ENCODE measurements at regions not wholly inside any gene's neighbourhood (a gene's known extent, or its start where the extent isn't known, plus 50 kb on each side); places are given as distances from the start of the nearest gene placed in this dataset.

DNA sequence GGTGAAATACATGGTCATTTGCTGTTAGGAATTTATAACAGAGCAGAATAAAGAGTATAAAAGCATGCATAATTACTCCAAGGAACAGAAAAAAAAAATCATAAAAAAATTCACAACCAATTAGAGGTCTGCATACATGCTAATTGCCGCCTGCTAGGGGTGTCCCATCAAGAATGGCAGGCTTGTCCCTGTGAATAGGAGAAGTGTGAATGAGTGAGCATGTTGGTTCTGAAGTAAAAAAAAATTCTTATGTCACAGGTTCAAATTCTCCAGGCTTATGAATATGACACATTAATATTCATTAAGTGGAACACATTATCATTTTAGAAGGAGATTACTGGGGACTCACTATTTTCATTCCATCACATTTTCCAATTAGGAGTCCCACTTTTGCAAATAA is 822.7 kb downstream of the NTRK3 start:
- TF ChIP-seq, protein P1, sequence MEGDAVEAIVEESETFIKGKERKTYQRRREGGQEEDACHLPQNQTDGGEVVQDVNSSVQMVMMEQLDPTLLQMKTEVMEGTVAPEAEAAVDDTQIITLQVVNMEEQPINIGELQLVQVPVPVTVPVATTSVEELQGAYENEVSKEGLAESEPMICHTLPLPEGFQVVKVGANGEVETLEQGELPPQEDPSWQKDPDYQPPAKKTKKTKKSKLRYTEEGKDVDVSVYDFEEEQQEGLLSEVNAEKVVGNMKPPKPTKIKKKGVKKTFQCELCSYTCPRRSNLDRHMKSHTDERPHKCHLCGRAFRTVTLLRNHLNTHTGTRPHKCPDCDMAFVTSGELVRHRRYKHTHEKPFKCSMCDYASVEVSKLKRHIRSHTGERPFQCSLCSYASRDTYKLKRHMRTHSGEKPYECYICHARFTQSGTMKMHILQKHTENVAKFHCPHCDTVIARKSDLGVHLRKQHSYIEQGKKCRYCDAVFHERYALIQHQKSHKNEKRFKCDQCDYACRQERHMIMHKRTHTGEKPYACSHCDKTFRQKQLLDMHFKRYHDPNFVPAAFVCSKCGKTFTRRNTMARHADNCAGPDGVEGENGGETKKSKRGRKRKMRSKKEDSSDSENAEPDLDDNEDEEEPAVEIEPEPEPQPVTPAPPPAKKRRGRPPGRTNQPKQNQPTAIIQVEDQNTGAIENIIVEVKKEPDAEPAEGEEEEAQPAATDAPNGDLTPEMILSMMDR (IDR thresholded peaks at IDR 0.05; ENCODE audit: insufficient read depth, low read depth, low read length), result no peak

DNA sequence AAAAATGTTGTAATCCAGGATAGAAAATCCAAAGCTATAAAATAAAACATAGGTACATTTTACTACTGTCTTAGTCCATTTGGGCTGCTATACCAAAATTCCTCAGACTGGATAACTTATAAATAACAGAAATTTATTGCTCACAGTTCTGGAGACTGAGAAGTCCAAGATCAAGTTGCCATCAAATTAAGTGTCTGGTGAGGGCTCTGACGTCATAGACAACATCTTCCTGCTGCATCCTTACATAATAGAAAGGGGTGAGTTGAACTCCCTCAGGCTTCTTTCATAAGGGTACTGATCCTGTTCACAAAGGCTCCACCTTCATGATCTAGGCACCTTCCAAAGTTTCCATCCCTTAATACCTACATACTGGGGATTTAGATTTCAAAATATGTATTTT is 826.8 kb downstream of the NTRK3 start:
- Histone ChIP-seq H3K27me3 (ENCODE audit: control insufficient read depth, insufficient read depth, low read length) (no peaks in the 10 kb centered on the region), H3K4me3 (ENCODE audit: low read depth, low read length) (no peak overlapping the region), H3K36me3 (ENCODE audit: control insufficient read depth, insufficient read depth, low read length) (no peaks in the 10 kb centered on the region)
- POLR2A ChIA-PET, result no interaction called here
- TF ChIP-seq, protein P1 (IDR thresholded peaks at IDR 0.05; ENCODE audit: insufficient read depth, low read depth, low read length), result no peak
- CTCF ChIA-PET, result no interaction called here
- no peak for DNase-seq (ENCODE audit: low read depth)

More for the DNA sequence above, 822.7 kb downstream of the NTRK3 start:
- ChIA-PET CTCF (no interaction called here), POLR2A (no interaction called here)
- no peaks in the 10 kb centered on the region for H3K36me3 ChIP-seq (ENCODE audit: control insufficient read depth, insufficient read depth, low read length)
- no peak for DNase-seq (ENCODE audit: low read depth)
- H3K27me3 ChIP-seq (ENCODE audit: control insufficient read depth, insufficient read depth, low read length), result no peaks in the 10 kb centered on the region
- no peak overlapping the region for H3K4me3 ChIP-seq (ENCODE audit: low read depth, low read length)

DNA sequence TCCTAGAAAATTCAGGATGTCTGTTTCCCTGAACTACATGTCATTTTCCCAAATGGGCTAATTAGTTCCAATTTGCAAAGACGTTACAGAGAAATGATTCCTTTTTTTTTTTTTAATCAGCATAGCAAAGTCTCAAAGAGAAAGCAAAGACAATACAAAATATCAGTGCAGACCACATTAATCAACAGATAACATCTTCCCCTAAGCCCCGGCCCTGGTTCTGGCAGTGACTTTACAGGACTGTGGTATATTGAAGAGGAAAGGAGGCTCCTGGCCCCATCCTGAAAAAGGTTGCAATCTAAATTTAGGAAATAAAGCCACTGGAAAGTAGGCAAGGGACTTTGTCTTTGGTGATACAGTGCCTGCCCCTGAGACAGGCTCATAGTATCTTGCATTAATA is 836.5 kb downstream of the NTRK3 start:
- Histone ChIP-seq H3K27me3 (ENCODE audit: control insufficient read depth, insufficient read depth, low read length) (no peaks in the 10 kb centered on the region), H3K36me3 (ENCODE audit: control insufficient read depth, insufficient read depth, low read length) (no peaks in the 10 kb centered on the region), H3K4me3 (ENCODE audit: low read depth, low read length) (no peak overlapping the region)
- TF ChIP-seq, protein P1 (IDR thresholded peaks at IDR 0.05; ENCODE audit: insufficient read depth, low read depth, low read length), result no peak
- no peak for DNase-seq (ENCODE audit: low read depth)
- POLR2A ChIA-PET, result no interaction called here
- CTCF ChIA-PET, result no interaction called here

GRCh38 chr15:87419344-87419743 is 837.2 kb downstream of the NTRK3 start:
- H3K36me3 ChIP-seq (ENCODE audit: control insufficient read depth, insufficient read depth, low read length), result no peaks in the 10 kb centered on the region
- H3K27me3 ChIP-seq (ENCODE audit: control insufficient read depth, insufficient read depth, low read length), result no peaks in the 10 kb centered on the region
- DNase-seq (ENCODE audit: low read depth), result no peak
- no peak overlapping the region for H3K4me3 ChIP-seq (ENCODE audit: low read depth, low read length)
- CTCF ChIA-PET, result no interaction called here
- POLR2A ChIA-PET, result no interaction called here
- TF ChIP-seq, protein P1 (IDR thresholded peaks at IDR 0.05; ENCODE audit: insufficient read depth, low read depth, low read length), result no peak

DNA sequence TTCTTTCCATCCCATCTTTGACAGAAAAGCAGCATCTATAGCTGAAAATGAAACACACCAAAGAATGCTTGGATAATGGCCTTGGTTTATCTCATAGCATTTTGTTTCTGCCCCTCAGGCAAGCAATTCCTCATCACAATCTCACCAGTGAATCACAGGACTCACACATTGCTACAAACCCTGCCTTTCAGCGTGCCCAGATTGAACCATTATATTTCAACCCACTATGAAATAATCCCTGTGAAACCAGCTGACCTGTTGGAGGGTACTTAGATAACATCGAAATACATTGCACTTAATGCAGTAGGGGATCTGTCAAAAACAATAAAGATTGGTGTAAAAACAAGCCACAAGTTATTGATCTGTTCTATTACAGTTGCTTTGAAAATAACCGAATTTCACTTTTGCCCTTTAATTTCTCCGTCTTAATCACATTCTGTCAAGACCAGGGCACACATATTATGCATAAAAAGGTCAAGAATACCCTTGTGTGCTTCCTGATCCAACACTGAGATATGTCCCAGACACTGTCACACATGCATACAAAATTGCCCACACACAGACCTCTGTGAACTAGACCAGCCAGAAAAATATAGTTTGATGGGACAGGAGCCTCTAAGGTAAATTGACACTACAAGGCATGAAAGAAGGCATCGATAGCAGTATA is 839.8 kb downstream of the NTRK3 start:
- TF ChIP-seq, protein P1 (IDR thresholded peaks at IDR 0.05; ENCODE audit: insufficient read depth, low read depth, low read length), result no peak
- CTCF ChIA-PET, result no interaction called here
- Histone ChIP-seq H3K36me3 (ENCODE audit: control insufficient read depth, insufficient read depth, low read length) (no peaks in the 10 kb centered on the region), H3K27me3 (ENCODE audit: control insufficient read depth, insufficient read depth, low read length) (no peaks in the 10 kb centered on the region), H3K4me3 (ENCODE audit: low read depth, low read length) (no peak overlapping the region)
- POLR2A ChIA-PET, result no interaction called here
- no peak for DNase-seq (ENCODE audit: low read depth)

Measured in BJ (cell line).